DMS79 treated with DMSO at 0.1 percent for 48 hours (cell line): ENCODE measurements at regions not wholly inside any gene's neighbourhood (a gene's known extent, or its start where the extent isn't known, plus 50 kb on each side); places are given as distances from the start of the nearest gene placed in this dataset.

Experiments
- DNase-seq: peaks from one replicate; lab custom pipeline; 2025; lab: John Stamatoyannopoulos, UW

GRCh38 chr15:93870583-93870982 lies 360.8 kb upstream of the MCTP2 start:
- no peak for DNase-seq

- no peak for DNase-seq
Observed at GRCh38 chr15:93866948-93867347, 364.4 kb upstream of the MCTP2 start.

GRCh38 chr15:93866476-93866875 lies 364.9 kb upstream of the MCTP2 start:
- no peak for DNase-seq

- no peak for DNase-seq
Observed at GRCh38 chr15:93865586-93865985, 365.8 kb upstream of the MCTP2 start.

- DNase-seq, result no peak
Observed at GRCh38 chr15:93862791-93863190, 368.6 kb upstream of the MCTP2 start.

- no peak for DNase-seq
Observed at GRCh38 chr15:93861956-93862741, 369.2 kb upstream of the MCTP2 start.

- DNase-seq, result no peak
Observed at GRCh38 chr15:93861413-93861812, 369.9 kb upstream of the MCTP2 start.

- no peak for DNase-seq
Observed at GRCh38 chr15:93860701-93861100, 370.7 kb upstream of the MCTP2 start.

- DNase-seq, result no peak
Observed at GRCh38 chr15:93859176-93859575, 372.2 kb upstream of the MCTP2 start.

- DNase-seq, result no peak
Observed at GRCh38 chr15:93855181-93855826, 376.1 kb upstream of the MCTP2 start.

- no peak for DNase-seq
Observed at GRCh38 chr15:93854088-93854487, 377.3 kb upstream of the MCTP2 start.

GRCh38 chr15:93852761-93853160 lies 378.6 kb upstream of the MCTP2 start:
- DNase-seq, result no peak

- no peak for DNase-seq
Observed at GRCh38 chr15:93848490-93848889, 382.9 kb upstream of the MCTP2 start.

- no peak for DNase-seq
Observed at GRCh38 chr15:93848076-93848475, 383.3 kb upstream of the MCTP2 start.

GRCh38 chr15:93846148-93846547 lies 385.2 kb upstream of the MCTP2 start:
- DNase-seq, result no peak

- no peak for DNase-seq
Observed at GRCh38 chr15:93837450-93837849, 393.9 kb upstream of the MCTP2 start.

- DNase-seq, result no peak
Observed at GRCh38 chr15:93835344-93835743, 396.0 kb upstream of the MCTP2 start.

GRCh38 chr15:93831641-93832040 lies 399.7 kb upstream of the MCTP2 start:
- no peak for DNase-seq

- DNase-seq, result no peak
Observed at GRCh38 chr15:93830221-93831080, 400.9 kb upstream of the MCTP2 start.

GRCh38 chr15:93829115-93829870 lies 402.1 kb upstream of the MCTP2 start:
- no peak for DNase-seq

- no peak for DNase-seq
Observed at GRCh38 chr15:93826790-93827189, 404.6 kb upstream of the MCTP2 start.

- DNase-seq, result no peak
Observed at GRCh38 chr15:93826293-93826692, 405.1 kb upstream of the MCTP2 start.
